Sigmoid colon (tissue), 6 donors: ENCODE measurements at regions not wholly inside any gene's neighbourhood (a gene's known extent, or its start where the extent isn't known, plus 50 kb on each side); places are given as distances from the start of the nearest gene placed in this dataset.

Source experiments
- DNase-seq: peaks from one replicate; pipeline ENCODE4 v3.0.0-alpha.2; 2019
- H3K27ac ChIP-seq, 4 donors: fragments of 200-600 bp; sonication (generic); one replicate each; pipeline ENCODE4 v1.5.1; 2016 to 2019; ENCODE audit warnings: mild to moderate bottlenecking in 1 of 4
- H3K27me3 ChIP-seq, 3 donors: fragments of 200-600 bp; sonication (generic); one replicate each; pipeline ENCODE4 v1.5.1; 2019; ENCODE audit warnings: mild to moderate bottlenecking in 1 of 3
- H3K36me3 ChIP-seq, 4 donors: fragments of 200-600 bp; sonication (generic); one replicate each; pipeline ENCODE4 v1.5.1; 2016 to 2019
- H3K4me1 ChIP-seq, 4 donors: fragments of 200-600 bp; sonication (generic); one replicate each; pipeline ENCODE4 v1.5.1; 2017 to 2019
- H3K4me3 ChIP-seq, 4 donors: fragments of 200-600 bp; sonication (generic); one replicate each; pipeline ENCODE4 v1.5.1; 2017 to 2019; ENCODE audit warnings: mild to moderate bottlenecking in 2 of 4, moderate library complexity in 1 of 4
- H3K9me3 ChIP-seq, 4 donors: fragments of 200-600 bp in 3 of 4; sonication (generic) in 3 of 4; one replicate each; pipeline versions ENCODE4 v1.5.1 to v1.6.1; 2013 to 2019
- EP300 ChIP-seq, 4 donors: sonication (generic); formaldehyde crosslinking; IDR thresholded peaks; one replicate each; pipeline ENCODE4 v1.6.1; 2017; ENCODE audit warnings: antibody characterized with exemption in 4 of 4
- POLR2A ChIP-seq, 2 donors: fragments of 450-650 bp; IDR thresholded peaks; one replicate each; pipeline ENCODE4 v1.6.1; 2016; ENCODE audit warnings: antibody characterized with exemption in 2 of 2, mild to moderate bottlenecking in 2 of 2, moderate library complexity in 2 of 2
- POLR2AphosphoS5 ChIP-seq, 4 donors: sonication (generic); formaldehyde crosslinking; IDR thresholded peaks; one replicate each; pipeline ENCODE4 v1.6.1; 2017; ENCODE audit warnings: antibody characterized with exemption in 4 of 4
- WGBS, 2 donors: extraction: QIAGEN DNeasy Blood & Tissue Kit; methylation state at CpG; one replicate each; pipeline ENCODE4 v1.1.7; 2013; 5-methylcytosine and 5-hydroxymethylcytosine counted together
- intact Hi-C: fragments of 100-400 bp; cut with DNase I; formaldehyde crosslinking; loops from one replicate; pipeline ENCODE4 v1.15.1; 2023
- TF ChIP-seq, protein P1 (sequence below), 4 experiments: fragments of 450-650 bp in 3 of 4; fragments of 200-600 bp in 1 of 4; IDR thresholded peaks; one replicate each; pipeline ENCODE4 v1.5.1; 2016 to 2019; ENCODE audit warnings: antibody characterized with exemption in 4 of 4, mild to moderate bottlenecking in 3 of 4, moderate library complexity in 2 of 4
- donor health status: healthy with polysubstance abuse.
- donor health status: healthy.

DNA sequence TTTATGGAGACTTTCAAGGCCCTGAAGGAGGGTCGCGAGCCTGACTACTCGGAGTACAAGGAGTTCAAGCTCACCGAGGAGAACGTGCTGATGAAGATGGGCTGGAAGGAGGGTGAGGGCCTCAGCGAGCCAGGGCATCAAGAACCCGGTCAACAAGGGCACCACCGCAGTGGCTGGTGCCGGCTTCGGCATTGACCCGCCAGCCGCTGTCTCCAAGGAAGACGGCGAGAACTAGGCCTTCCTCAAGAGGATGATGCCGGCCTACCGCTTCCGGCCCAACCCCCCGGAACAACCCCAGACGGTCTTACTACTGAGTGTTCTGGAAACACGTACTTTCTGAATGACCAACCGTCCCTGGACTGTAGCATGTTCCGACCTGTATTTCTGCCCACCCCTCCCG, 169.2 kb downstream of the HINT1 start:
- no peak overlapping the region for H3K4me3 ChIP-seq
- H3K27ac ChIP-seq = no peak overlapping the region
- H3K4me1 ChIP-seq = no peaks in the 10 kb centered on the region
- intact Hi-C loops = no loop called here
- no peak for DNase-seq
- no peaks in the 10 kb centered on the region for H3K27me3 ChIP-seq
- TF ChIP-seq POLR2AphosphoS5 (IDR thresholded peaks at IDR 0.05) (no peak), POLR2A (IDR thresholded peaks at IDR 0.05) (no peak), EP300 (IDR thresholded peaks at IDR 0.05) (no peak)
- TF ChIP-seq, protein P1, sequence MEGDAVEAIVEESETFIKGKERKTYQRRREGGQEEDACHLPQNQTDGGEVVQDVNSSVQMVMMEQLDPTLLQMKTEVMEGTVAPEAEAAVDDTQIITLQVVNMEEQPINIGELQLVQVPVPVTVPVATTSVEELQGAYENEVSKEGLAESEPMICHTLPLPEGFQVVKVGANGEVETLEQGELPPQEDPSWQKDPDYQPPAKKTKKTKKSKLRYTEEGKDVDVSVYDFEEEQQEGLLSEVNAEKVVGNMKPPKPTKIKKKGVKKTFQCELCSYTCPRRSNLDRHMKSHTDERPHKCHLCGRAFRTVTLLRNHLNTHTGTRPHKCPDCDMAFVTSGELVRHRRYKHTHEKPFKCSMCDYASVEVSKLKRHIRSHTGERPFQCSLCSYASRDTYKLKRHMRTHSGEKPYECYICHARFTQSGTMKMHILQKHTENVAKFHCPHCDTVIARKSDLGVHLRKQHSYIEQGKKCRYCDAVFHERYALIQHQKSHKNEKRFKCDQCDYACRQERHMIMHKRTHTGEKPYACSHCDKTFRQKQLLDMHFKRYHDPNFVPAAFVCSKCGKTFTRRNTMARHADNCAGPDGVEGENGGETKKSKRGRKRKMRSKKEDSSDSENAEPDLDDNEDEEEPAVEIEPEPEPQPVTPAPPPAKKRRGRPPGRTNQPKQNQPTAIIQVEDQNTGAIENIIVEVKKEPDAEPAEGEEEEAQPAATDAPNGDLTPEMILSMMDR (IDR thresholded peaks at IDR 0.05) = no peak
- no peaks in the 10 kb centered on the region for H3K36me3 ChIP-seq
- WGBS, 2 donors = 97% methylated on average over 23 of the region's 23 CpGs
- H3K9me3 ChIP-seq = no peaks in the 10 kb centered on the region

DNA sequence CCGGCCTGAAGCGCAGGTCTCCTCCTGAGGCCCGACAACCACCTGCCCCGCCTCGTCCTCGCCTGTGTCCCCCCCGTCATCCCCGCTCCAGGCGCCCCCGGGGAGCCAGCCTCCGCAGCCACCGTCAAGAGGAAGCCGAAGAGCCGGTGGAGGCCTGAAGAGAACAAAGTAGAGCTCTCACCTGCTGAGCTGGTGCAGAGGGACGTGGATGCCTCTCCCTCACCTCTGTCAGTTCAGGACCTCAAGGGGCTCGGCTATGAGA, 169.9 kb downstream of the HINT1 start:
- H3K4me1 ChIP-seq = no peaks in the 10 kb centered on the region
- no peak overlapping the region for H3K4me3 ChIP-seq
- intact Hi-C loops = no loop called here
- no peaks in the 10 kb centered on the region for H3K36me3 ChIP-seq
- no peak for DNase-seq
- H3K9me3 ChIP-seq = no peaks in the 10 kb centered on the region
- H3K27me3 ChIP-seq = no peaks in the 10 kb centered on the region
- H3K27ac ChIP-seq = no peak overlapping the region
- TF ChIP-seq POLR2AphosphoS5 (IDR thresholded peaks at IDR 0.05) (no peak), POLR2A (IDR thresholded peaks at IDR 0.05) (no peak), EP300 (IDR thresholded peaks at IDR 0.05) (no peak)
- TF ChIP-seq, protein P1 (IDR thresholded peaks at IDR 0.05) = no peak
- whole genome bisulfite sequencing, 2 donors = 96% methylated on average over 16 of the region's 16 CpGs

DNA sequence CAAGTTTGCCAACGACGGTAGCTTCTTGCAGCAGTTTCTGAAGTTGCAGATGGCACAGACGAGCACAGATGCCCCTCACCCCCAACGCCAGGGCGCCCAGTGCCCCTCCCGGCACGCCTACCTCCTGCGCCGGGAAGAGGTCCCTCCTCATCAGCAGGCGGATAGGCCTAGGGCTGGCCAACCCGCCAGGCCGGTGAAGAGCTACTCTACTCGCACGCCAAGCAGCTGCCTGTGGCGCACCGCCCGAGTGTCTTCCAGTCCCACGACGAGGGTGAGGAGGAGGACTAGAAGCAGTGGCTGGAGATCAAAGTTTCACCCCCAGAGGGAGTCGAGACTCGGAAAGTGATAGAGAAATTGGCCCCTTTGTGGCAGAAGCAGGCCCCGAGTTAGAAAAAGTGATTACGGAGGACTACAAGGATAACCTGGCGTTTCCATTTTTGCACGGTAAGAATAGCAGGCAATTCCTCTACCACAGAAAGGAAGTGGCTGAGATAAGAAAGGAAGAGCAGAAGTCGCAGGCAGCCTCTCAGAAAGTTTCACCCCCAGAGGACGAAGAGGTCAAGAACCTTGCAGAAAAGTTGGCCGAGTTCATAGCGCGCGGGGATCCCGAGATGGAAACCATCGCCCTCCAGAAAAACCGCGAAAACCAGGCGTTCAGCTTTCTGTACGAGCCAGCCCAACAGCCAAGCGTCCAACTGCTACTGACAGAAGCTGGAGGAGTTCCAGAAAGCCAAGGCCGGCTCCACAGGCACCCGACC, 170.4 kb downstream of the HINT1 start:
- DNase-seq = no peak
- Histone ChIP-seq H3K27me3 (no peaks in the 10 kb centered on the region), H3K27ac (no peak overlapping the region), H3K36me3 (no peaks in the 10 kb centered on the region), H3K4me1 (no peaks in the 10 kb centered on the region), H3K4me3 (no peak overlapping the region), H3K9me3 (no peaks in the 10 kb centered on the region)
- WGBS, 2 donors = 95 to 96% methylated on average over 40 of the region's 40 CpGs
- no peak for TF ChIP-seq POLR2AphosphoS5 (IDR thresholded peaks at IDR 0.05)
- intact Hi-C loops = no loop called here

DNA sequence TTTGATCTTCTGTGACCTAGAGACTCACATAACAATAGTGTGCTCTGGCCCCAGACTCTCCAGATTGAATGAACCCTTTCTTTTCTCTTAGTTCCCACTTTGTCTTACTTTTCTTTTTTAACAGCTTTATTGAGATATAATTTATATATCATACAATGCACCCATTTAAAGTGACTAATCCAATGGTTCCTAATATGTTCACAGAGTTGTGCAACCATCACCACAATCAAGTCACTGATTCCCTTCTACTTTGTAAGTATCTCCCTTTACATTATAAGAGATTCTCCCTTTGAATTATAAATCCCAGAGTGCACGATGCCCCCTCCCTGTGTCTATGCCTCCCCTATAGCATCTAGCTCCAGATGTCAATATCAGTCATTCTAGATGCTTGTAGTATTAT, 172.4 kb downstream of the HINT1 start:
- no peak for TF ChIP-seq POLR2A (IDR thresholded peaks at IDR 0.05)
- TF ChIP-seq, protein P1 (IDR thresholded peaks at IDR 0.05) = no peak
- TF ChIP-seq POLR2AphosphoS5 (IDR thresholded peaks at IDR 0.05) = no peak
- TF ChIP-seq EP300 (IDR thresholded peaks at IDR 0.05) = no peak
- WGBS, 2 donors = 0 to 1% methylated on average over 1 of the region's 1 CpG
- intact Hi-C loops = no loop called here
- H3K27me3 ChIP-seq = no peaks in the 10 kb centered on the region
- no peaks in the 10 kb centered on the region for H3K4me1 ChIP-seq
- no peaks in the 10 kb centered on the region for H3K36me3 ChIP-seq
- no peaks in the 10 kb centered on the region for H3K9me3 ChIP-seq
- no peak overlapping the region for H3K4me3 ChIP-seq
- DNase-seq = no peak
- H3K27ac ChIP-seq = no peak overlapping the region

DNA sequence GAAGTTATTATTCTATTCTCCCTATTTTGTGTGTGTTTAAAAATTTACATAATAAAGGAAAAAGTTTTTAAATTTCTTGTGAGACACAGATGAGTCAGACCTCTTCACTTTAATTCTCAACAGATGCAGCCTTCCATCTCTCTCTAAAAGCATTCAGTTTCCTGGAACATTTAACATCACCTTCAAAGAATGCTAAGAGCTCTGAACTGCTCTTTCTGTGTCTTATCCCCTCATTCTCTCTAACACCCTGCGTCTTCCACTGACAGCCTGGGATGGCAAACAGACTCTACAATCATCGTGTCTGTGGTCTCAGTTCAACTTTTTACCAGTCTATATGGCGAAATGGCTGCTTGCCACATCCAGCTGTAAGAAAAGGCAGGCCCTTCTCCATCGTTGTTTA, 173.0 kb downstream of the HINT1 start:
- 64 to 72% methylated on average over 4 of the region's 4 CpGs for WGBS, 2 donors
- H3K4me3 ChIP-seq = no peak overlapping the region
- H3K27ac ChIP-seq = no peak overlapping the region
- TF ChIP-seq POLR2AphosphoS5 (IDR thresholded peaks at IDR 0.05) = no peak
- no peak for TF ChIP-seq POLR2A (IDR thresholded peaks at IDR 0.05)
- TF ChIP-seq, protein P1 (IDR thresholded peaks at IDR 0.05) = no peak
- TF ChIP-seq EP300 (IDR thresholded peaks at IDR 0.05) = no peak
- no peak for DNase-seq
- H3K27me3 ChIP-seq = no peaks in the 10 kb centered on the region
- no peaks in the 10 kb centered on the region for H3K4me1 ChIP-seq
- H3K36me3 ChIP-seq = no peaks in the 10 kb centered on the region
- no peaks in the 10 kb centered on the region for H3K9me3 ChIP-seq
- intact Hi-C loops = no loop called here
